Mesothelial cell of epicardium (in vitro differentiated cells): ENCODE measurements at regions not wholly inside any gene's neighbourhood (a gene's known extent, or its start where the extent isn't known, plus 50 kb on each side); places are given as distances from the start of the nearest gene placed in this dataset.

Experiments
- DNase-seq, 2 experiments: peaks; one replicate each; pipeline ENCODE4 v3.0.0; 2021; ENCODE audit warnings: low spot score in 2 of 2; ENCODE audit not compliant: unreplicated experiment in 2 of 2
- H3K27ac Mint-ChIP-seq: 2 replicates; pipeline ENCODE4 v1.8.0; 2021; ENCODE audit warnings: mixed read lengths
- H3K27me3 Mint-ChIP-seq: 2 replicates; pipeline ENCODE4 v1.8.0; 2021; ENCODE audit warnings: low read depth, mixed read lengths
- H3K36me3 Mint-ChIP-seq: 2 replicates; pipeline ENCODE4 v1.8.0; 2021; ENCODE audit warnings: mixed read lengths
- H3K4me1 Mint-ChIP-seq: 2 replicates; pipeline ENCODE4 v1.8.0; 2021; ENCODE audit warnings: mixed read lengths
- H3K4me3 Mint-ChIP-seq: 2 replicates; pipeline ENCODE4 v1.8.0; 2021; ENCODE audit warnings: mild to moderate bottlenecking, moderate library complexity, mixed read lengths
- H3K9me3 Mint-ChIP-seq: 2 replicates; pipeline ENCODE4 v1.8.0; 2021; ENCODE audit warnings: mixed read lengths
- CTCF ChIP-seq: fragments of 200-600 bp; sonication (generic); IDR thresholded peaks from one replicate; pipeline ENCODE4 v1.5.0; 2021; ENCODE audit warnings: antibody characterized with exemption; ENCODE audit not compliant: unreplicated experiment

- TF ChIP-seq CTCF: no peak
- no peak overlapping the region for H3K27ac Mint-ChIP-seq
- DNase-seq: no peak
Observed at GRCh38 chr6:112574190-112574589, 227.1 kb downstream of the RFPL4B start.

DNA sequence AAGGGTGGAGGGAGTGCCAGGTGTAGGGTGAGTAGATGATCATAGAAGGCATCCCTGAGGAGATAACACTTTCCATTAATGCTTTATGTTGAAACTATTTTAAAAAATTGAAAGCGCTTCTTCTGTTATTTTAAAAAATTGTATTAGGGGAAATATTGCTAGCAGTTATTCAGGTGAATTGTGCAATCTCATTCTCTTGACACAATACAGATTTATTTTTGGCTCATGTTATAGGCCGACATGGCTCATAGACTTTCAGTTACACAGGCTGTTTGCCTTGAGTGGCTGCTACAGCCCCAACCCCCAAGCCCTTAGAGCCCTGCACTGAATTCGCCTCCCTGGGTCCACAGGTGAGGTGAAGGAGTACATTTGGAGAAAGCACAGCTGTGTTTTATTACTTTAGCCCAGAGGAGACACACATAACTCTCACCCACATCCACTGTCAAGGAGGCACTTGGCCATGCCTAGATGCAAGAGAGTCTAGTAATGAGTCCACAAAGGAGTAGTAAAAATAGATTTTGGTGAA lies 228.2 kb downstream of the RFPL4B start:
- no peaks in the 10 kb centered on the region for H3K9me3 Mint-ChIP-seq
- no peaks in the 10 kb centered on the region for H3K27me3 Mint-ChIP-seq
- DNase-seq: no peak
- no peaks in the 10 kb centered on the region for H3K4me1 Mint-ChIP-seq
- no peak overlapping the region for H3K27ac Mint-ChIP-seq
- H3K36me3 Mint-ChIP-seq: no peaks in the 10 kb centered on the region
- no peak overlapping the region for H3K4me3 Mint-ChIP-seq
- no peak for TF ChIP-seq CTCF

More at GRCh38 chr6:112574190-112574589, 227.1 kb downstream of the RFPL4B start:
- no peaks in the 10 kb centered on the region for H3K9me3 Mint-ChIP-seq
- no peaks in the 10 kb centered on the region for H3K36me3 Mint-ChIP-seq
- H3K4me3 Mint-ChIP-seq: no peak overlapping the region
- H3K4me1 Mint-ChIP-seq: no peaks in the 10 kb centered on the region
- H3K27me3 Mint-ChIP-seq: no peaks in the 10 kb centered on the region

DNA sequence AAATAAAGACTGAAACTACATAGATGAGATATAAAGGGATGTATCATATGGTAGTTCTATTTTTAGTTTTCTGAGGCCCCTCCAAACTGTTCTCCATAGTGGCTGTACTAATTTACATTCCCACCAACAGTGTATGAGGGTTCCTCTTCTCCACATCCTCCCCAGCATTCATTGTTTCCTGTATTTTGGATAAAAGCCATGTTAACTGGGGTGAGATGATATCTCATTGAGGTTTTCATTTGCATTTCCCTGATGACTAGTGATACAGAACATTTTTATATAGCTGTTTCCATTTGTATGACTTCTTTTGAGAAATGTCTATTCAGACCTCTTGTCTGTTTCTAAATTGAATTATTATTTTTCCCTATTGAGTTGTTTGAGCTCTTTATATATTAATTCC lies 229.3 kb downstream of the RFPL4B start:
- Mint-ChIP-seq H3K27ac (no peak overlapping the region), H3K27me3 (no peaks in the 10 kb centered on the region), H3K4me1 (no peaks in the 10 kb centered on the region), H3K36me3 (no peaks in the 10 kb centered on the region), H3K9me3 (no peaks in the 10 kb centered on the region), H3K4me3 (no peak overlapping the region)
- no peak for DNase-seq
- TF ChIP-seq CTCF: no peak

GRCh38 chr6:112579601-112580000 lies 232.5 kb downstream of the RFPL4B start:
- no peak overlapping the region for H3K4me3 Mint-ChIP-seq

DNA sequence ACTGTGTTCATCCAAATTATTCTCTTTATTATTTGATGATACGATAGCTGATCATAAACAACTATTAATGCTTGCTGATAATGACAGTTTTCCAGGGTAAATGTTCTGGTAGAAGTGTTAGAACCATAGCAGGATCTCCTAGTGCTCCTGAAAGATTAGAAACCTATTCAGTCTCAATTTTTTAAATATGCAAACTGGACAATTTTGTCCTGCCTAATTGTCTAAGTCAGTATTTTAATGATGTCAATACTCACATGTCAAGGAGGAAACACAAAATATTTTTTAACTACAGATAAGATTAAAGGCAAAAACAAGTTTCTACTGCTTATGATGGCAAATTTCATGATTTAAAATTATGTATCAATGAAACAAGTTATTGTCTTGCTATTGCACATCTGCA lies 233.9 kb downstream of the RFPL4B start:
- Mint-ChIP-seq H3K9me3 (peaks cover 15% of the 10 kb centered on the region), H3K4me3 (no peak overlapping the region), H3K4me1 (no peaks in the 10 kb centered on the region), H3K27me3 (no peaks in the 10 kb centered on the region), H3K27ac (no peak overlapping the region), H3K36me3 (no peaks in the 10 kb centered on the region)
- no peak for DNase-seq
- TF ChIP-seq CTCF: no peak

More at GRCh38 chr6:112579601-112580000, 232.5 kb downstream of the RFPL4B start:
- Mint-ChIP-seq H3K9me3 (peaks cover 9% of the 10 kb centered on the region), H3K27me3 (no peaks in the 10 kb centered on the region), H3K27ac (no peak overlapping the region), H3K4me1 (no peaks in the 10 kb centered on the region), H3K36me3 (no peaks in the 10 kb centered on the region)
- DNase-seq: no peak
- no peak for TF ChIP-seq CTCF

DNA sequence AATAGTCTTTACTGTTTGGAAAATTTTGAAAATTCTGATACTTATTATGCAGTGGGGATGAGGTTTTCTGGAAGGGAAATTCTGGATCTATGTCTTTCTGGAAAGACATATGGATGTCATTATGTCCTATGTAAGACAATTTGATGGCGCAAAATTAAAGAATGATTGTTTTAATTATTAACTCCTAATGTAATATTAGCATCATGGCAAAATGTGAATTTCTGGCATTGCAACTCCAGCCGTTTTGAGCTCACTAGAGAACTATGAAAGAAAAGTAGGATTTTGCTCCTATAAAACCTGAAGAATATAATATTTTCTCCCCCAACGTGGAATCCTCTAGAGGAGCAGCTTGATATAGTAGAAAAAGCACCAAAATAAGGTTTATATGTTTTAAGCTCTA lies 243.2 kb downstream of the RFPL4B start:
- no peak overlapping the region for H3K27ac Mint-ChIP-seq
- peaks cover under 1% of the 10 kb centered on the region for H3K4me1 Mint-ChIP-seq
- no peak for TF ChIP-seq CTCF
- H3K27me3 Mint-ChIP-seq: no peaks in the 10 kb centered on the region
- no peak for DNase-seq
- peaks cover 5% of the 10 kb centered on the region for H3K36me3 Mint-ChIP-seq
- H3K9me3 Mint-ChIP-seq: peaks cover 26% of the 10 kb centered on the region
- no peak overlapping the region for H3K4me3 Mint-ChIP-seq
